NCI-H2107 (cell line): ENCODE measurements at regions not wholly inside any gene's neighbourhood (a gene's known extent, or its start where the extent isn't known, plus 50 kb on each side); places are given as distances from the start of the nearest gene placed in this dataset.

Experiments
- DNase-seq: peaks from one replicate; lab custom pipeline; 2025; lab: John Stamatoyannopoulos, UW

DNA sequence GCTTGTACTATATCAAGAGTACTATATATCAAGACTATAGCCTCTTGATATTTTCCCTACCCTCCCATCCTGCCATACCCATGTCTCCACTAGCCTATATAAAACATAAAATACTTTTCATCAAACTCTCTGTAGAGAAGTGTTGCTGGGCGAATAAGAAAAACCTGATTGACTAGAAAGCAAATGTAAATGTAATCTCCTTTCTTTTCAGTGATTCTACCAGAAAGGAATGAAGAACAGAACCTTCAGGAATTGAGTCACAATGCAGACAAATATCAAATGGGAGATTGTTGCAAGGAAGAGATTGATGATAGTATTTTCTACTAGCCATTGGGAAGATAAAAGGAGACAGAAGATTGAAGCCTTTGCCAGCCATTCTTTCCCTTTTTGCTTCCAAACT, 89.2 kb downstream of the KCNRG start:
- DNase-seq = no peak

DNA sequence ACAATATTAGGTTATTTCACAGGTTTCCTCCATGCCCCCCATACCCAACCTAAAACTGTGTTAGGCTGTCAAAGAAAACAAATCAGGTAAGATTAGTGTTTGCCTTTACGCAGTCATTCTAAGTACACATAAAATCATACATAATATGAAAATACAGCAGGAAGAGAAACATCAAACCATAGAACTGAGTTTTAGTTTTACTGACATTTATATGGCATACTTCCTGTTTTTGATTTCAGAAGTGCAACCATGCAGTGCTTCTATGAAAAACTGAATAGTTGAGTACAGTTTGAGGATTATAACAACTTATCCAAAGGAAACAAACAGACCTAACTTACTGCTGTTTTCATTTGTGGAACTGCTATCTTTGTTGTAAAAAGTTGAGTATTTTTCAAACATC, 91.3 kb downstream of the KCNRG start:
- no peak for DNase-seq

DNA sequence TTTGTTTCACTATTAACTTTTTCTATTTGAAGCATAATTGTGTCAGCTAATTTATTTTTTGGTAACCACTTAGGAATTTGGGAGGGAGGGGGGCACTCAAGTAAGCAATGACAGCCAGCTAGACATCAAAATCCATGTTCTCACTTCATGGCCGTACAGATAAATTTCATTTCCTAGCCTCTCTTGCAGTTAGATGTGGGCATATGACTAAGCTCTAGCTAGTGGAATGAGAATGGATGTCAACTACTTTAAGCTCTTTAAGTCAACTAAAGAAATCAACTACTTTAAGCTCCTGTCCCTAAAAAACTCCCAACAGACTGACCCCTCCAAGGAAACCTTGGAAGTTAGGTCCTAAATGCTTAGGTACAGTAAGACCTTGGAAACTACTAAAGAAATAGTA, 92.0 kb downstream of the KCNRG start:
- DNase-seq = no peak

DNA sequence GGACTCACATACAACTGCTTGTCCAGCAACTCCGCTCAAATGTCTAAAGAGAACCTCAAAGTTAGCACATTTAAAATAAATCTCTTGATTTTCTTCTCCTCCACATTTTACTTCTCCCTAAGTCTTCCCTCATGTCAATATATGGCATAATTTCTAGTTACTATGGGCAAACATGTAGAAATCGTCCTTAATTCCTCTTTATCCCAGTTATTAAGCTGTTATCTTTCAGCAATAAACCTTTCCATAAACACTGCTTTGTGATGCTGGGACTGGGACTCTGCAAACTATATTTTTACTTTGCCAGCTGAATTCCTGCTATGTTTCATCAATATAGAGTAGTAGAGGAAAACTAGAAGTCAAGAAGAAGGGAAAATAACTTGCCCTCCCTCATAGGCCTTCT, 99.7 kb downstream of the KCNRG start:
- no peak for DNase-seq

DNA sequence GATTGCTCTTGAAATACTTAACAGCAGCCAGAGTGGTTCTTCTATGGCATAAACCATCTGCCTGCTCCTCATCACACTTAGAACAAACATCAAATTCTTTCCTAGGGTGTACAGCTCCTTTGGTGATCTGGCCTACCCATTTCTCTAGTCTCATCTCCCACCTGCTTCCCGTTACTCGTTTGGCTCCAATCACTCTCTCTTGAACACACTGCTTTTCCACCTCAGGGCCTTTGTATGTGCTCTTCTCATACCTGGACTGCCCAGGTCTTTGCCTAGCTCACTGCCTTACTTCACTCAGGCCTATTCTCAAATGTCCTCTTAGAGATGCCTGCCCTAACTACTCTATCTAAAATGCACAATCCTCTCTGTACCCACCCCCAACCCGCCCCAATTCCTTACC, 100.5 kb downstream of the KCNRG start:
- DNase-seq = no peak

DNA sequence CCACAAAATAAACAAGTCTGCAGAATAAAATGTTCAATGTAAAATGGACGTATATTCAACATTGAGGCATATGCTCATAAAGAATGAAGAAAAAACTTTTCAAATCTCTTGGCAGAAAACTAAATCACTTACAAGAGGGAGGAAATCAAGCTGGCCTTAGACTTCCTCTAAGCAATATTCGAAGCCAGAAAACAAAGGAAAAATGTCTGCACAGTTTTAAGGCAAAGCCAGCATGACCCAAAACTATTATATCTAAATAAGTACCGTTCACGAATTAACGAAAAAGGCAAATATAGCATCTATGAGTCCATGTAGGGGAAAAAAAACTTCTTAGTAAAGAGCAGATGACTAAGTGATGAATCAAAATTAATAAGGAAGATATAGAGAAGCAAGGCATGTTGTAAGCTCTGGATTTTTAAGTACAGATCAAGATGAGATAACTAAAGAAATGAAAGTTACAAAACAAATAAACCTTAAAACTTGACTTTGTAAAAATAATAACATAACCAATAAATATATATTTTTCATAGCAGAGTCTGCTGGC, 101.3 kb downstream of the KCNRG start:
- DNase-seq = no peak

DNA sequence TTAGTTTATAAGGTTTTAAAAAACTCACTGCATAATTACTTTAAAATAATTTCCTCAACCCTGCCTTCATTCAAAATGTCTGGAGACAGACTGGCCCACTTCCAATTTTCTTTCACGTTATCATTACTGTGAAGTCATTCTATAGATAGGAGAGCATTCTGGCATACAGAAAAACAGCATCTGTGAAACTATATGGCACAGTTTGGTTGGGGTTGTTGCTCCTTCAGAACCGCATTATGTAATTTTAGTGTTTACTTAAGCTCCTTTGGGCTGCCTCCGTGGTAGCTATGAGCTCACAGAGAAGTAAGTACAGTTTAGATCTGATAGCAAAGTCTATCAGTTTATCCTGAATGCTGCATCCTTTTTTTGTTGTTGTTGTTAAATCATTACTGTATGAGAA, 104.3 kb downstream of the KCNRG start:
- DNase-seq = no peak

DNA sequence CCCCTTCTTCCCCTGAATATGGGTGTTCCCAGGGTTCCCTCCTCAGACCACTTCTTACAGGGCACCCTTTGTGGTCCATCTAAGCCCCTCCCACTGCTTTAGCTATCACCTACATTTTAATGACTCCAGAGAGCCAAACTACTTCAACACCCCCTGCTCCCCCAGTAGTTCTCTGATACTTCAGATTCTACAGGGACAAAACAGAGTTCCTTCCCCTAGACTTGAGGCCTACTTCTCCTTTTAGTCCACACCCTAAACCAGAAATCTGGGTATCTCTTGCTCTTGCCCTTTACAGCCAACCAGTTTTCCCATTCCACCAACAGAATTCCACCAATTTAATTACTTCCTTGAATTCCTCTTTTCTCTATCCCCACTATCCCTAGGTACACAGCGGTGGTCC, 107.2 kb downstream of the KCNRG start:
- DNase-seq = no peak

DNA sequence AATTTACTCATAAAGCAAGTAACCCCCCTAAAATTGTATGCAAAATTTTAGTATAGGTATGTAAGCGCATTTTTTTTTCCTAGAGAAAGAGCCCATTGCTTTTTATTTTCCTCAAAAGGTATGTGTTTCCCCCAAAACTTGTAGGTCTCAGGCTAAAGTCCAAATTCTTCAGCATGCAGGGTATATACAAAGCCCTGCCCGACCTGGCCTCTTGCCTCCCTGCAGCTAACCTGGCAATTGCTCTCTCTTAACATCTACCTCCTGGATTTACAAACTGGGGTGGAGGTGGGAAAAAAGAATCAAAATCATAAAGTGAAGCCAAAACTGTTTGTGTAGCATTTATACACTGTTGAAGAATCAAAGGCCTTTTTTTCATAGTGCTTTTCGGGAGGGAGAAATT, 107.8 kb downstream of the KCNRG start:
- DNase-seq = no peak

DNA sequence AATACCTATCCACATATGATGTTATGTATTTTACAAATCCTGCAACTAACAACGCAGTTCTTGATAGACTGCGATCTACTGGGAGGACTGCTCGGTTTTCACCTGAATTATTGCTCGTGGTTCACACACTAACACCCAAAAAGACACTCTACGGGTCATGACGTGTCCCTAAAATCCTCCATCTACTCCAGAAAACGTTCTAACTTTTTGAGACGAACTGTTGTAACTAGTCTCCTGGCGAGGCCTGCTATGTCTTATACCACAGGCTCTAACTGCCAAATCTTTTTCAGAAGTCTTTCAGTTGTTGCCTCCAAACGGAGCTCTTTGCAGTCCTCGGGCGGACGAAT, 108.2 kb downstream of the KCNRG start:
- no peak for DNase-seq

DNA sequence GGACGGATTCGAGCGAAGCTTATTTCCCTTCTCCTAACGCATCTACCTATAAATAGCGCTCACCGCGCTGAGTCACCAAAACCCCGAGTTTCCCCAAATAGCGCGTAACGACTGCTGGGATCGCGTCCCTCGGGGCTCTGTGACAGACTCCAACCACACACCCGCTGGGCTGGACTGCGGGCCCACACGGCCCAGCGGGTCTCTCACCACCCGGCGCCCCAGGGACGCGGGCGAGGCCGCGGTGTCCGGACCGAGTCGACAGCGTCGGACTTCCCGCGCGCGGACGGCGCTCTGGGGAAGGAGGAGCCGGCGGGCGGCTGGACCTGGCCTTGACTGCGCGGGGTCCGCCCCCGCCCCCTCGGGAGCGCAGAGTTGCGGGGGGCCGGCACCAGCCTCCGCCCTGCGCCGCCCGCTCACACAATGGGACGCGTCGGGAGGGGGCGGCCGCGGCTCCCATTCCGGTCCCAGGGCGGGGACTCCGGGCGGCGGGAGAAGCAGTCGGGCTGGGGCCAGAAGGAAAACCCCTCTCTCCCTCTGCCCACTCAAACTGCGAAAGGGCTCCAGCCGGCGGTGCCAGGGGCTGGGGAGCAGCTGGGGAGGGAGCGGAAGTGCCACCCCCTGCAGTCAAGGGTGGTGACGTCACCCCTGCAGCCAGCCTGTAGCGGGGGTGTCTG, 108.8 kb downstream of the KCNRG start:
- DNase-seq = peak; percentile 28

DNA sequence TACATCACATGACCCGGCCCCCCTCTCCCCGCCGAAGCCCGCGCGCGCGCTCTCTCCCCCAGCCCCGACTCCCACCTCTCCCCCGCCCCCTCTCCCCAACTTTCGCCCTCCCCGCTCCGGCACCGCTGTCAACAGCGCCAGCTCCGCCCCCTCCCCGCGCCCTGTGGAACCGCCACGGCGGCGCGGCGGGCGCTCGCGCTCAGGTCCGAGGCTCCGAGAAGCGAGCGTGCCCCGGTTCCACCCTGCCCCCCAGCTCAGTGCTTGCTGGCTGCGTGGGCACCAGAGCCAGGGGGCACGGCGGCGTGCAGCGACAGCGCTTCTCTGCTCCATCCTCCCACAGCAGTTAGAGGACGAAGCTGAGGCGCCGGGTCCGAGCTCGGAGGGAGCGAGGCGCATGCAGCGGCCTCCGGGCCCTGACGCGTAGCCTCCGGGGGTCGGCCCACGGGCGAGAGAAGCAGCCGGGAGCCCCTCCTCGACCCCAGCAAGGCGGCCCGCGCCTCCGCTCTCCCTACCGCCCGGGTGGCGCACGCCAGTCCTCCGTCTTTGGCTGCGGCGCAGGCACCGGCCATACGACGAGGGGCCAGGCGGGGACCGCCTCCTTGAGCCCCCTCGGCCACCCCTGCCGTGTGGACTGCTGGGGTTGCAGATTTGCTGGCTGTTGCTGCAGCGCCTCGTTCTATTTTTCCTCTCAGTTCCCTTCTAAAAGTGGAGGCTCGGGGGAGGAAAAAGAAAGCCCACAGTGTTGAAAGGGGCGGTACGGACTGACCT, 109.5 kb downstream of the KCNRG start:
- DNase-seq = peak; percentile 88

DNA sequence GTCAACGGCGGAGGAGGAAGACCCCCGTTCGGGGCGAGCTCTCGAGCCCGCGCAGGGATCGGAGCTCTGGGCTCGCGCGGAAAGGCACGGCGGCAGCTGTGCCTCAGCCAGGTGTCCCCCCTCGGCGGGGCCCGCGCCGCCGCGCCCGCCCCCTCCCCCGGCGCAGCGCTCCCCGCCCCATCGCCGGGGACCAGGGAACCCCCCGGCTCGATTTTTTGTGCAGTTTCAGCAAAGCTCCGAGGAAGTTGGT, 110.0 kb downstream of the KCNRG start:
- no peak for DNase-seq

DNA sequence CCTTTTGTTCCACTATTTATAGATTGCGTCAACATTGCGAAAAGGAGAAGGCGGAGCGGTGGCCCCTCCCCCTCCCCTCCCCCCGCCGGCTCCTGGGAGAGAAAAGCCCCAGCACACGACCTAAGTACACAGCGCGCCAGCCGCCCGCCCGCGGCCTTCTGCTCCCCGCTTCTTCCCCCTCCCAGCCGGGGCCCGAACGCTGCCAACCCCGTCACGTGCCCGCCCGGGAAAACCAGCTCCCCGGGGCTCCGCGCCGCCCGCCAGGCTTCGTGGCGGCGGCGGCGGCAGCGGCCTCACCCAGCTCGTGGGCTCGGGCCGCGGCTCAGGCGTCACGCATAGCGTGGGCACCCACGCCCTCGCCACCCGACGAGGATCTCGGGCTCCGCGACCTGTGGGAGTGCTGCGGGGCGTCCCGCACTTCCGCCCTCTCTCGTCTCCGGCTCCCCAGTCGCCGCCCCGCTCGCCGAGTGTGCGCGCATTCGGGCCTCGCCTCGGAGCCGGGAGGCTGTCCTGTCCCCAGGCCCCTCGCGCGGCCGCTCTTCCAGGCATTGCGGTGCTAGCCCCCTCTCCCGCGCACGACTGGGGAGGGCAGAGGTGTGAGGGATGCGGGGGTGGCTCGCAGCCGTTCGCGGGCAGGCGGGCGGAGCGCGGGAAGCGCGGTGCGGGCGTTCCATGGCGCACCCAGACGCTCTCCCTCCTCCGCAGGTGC, 110.5 kb downstream of the KCNRG start:
- DNase-seq = peak; percentile 83

DNA sequence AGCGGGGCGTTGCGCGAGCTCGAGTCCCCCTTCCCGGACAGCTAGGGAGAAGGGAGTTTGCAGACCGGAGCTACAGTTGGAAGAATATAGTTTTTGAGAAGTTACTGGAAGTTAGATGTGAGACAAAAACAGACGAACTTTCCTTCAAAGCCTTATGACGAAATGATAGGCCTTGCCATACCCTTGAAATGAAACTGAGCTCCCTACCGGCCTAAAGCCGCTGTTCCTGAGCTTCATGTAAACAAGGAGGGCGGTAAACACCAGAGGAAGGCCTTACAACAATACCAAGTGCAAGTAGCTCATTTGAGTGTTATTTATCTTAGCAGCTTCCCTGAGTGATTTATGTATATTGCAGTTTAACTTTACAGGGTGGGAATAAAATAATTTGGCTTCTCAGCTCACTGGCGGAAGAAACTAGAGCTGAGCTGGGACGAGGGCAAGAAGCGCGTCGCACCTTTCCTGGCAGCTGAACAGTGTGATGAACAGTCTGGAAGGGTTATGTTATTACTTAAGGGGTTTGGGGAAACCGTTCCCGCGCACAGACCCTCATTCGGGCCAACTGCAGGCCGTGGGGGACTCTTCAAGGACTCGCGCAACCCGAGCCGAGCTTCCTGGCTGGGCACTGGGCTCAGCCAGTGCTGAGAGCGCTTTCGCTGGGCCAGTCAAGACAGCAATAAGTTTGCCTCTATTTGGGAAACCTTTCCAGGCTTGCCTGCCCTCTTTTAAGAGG, 111.2 kb downstream of the KCNRG start:
- DNase-seq = peak; percentile 23

DNA sequence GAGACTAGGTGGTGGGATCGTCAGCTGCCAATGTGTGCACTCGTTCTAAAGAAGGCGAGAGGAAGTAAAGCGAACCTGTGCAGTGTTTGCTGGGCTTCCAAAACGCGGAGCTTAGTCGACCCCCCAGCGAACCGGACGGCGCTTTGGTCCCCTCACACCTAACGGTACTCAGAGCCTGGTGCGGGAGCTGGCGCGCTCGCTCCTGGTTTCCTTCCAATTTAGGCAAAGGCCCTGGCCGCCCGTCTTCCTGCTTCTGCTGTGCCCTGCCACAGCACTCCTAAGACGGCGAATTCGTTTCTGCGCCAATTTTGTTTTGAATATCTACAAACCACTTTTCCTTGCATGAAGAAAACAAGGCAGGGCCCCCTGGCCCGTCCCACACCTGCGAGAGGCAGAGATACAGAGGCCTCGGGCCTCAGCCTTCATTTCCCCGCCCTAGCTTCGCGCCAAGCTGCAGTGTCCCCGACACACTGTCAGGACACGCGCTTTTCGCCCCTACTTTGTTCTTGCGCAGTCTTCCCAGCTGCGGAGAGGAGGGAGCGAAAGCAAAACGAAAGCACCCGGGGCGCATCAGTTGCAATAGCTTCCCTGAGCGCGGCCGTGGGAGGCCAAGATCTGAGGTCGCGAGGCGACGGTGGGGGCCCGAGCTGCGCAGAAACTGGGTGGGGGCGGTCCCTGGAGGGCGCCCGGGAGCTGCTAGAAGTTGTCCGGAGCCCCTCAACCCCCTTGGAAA, 111.9 kb downstream of the KCNRG start:
- DNase-seq = no peak

DNA sequence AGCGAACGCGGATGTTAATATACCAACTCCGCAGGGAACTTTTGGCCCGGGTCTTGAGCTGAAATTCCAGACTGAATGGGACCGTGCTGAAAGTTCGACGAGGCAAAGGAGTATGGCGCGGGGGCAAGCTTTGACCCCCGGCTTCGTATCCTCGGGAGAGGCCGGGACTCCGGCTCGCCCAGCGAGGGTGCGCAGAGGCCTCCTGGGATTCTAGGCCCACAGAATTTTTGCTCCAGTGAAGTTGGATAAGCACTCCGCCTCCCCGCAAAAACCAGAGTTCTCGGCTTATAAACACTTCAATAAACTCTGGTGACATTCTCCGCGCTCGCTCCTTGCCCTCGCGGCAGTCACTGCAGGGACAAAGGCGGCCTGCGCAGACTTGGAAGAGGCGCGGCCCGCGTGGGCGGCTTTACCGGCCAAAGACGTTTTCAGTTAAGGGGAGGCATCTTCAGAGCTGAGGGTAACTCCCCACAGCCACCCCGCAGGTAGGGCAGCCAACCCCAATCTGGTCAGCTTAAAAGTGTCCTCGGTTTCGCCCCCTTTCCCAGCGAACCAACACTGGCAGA, 112.6 kb downstream of the KCNRG start:
- no peak for DNase-seq

DNA sequence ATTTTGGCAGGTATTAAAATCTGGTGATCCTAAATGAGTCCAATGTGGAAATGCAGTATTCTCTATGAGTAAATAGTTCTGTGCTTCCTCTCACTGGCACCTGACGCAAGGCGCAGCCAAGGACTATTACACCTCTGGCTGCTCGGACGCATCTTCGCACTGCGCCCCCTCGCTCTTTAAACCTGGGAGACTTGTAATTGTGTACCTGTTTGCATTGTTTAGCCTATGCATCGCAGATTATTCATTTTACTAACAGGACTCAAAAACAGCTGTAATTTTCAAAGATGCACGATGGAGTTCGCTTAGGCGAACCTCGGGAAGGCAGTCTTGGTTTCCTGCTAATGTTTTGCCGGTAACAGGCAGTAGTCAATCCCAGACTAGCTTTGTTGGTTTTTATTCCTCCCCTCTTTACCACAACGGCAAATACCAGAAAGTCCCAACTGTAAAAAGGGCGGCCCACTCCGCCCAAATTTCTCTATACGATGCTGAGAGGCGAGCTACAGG, 113.2 kb downstream of the KCNRG start:
- DNase-seq = no peak

DNA sequence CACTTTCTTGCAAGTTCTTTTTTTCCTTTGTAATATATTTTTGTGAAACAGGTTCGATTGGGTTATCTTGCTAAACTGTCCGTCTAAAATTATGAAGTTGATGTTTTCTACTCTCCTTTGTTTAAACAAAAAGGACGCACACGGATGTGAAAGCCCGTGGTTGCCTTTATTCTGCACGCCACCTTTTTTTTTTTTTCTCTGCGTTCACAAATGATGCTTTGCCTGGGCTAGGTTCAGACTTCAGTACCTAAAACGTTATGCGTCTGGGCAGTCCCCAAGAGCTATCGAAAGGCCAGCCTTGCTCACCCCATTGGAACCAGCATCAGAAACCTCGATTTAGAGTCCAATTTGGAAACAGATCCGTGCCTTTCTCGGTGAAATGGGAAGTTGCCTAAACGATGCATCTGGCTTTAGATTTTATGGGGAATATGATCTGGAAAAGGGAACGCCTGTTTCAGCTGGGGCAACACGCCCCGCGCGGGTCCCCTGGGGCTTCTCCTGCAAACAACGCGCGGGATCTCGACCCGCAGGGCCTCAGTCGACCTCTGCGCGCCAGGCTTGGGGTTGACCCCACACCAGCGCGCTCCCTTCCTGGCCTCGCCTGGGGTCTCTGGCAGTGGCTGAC, 113.9 kb downstream of the KCNRG start:
- DNase-seq = no peak

DNA sequence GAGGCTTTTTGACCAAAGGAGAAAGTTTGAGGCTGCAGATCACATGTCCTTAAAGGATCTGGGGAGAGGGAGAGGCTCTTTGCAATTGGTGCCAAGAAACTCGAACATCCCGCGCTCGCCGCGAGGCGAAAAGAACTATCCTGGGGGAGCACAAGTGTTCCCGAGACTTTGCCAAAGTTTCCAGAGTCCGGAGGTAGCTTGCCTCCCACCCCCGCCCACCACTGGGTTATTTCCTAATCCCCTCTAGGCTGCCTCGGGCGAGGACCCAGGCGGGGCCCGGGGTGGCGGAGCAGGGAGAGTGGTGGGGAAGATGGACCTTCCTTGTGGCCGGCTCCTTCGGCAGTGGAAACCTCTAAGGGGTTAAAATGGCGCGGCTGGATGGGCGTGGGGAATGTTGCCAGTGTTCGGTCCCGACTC, 114.5 kb downstream of the KCNRG start:
- DNase-seq = no peak
